Upper lobe of left lung (tissue), 6 donors: ENCODE measurements at regions not wholly inside any gene's neighbourhood (a gene's known extent, or its start where the extent isn't known, plus 50 kb on each side); places are given as distances from the start of the nearest gene placed in this dataset.
A peak's percentile ranks its signal among the peaks of the same experiment; 100 is the strongest.

Source experiments
- ATAC-seq, 2 donors: fragments of 200-7000 bp; cut with Tn5 transposase; one replicate each; pipeline ENCODE4 v1.9.1; 2022; ENCODE audit warnings: mild to moderate bottlenecking in 2 of 2, moderate library complexity in 2 of 2; ENCODE audit not compliant: low FRiP score in 2 of 2
- DNase-seq, 2 donors: peaks; one replicate each; pipeline ENCODE4 v3.0.0-alpha.2; 2019 to 2020
- H3K27ac ChIP-seq, 4 donors: fragments of 200-600 bp; sonication (generic); one replicate each; pipeline ENCODE4 v1.5.1; 2016 to 2019
- H3K27me3 ChIP-seq, 4 donors: fragments of 200-600 bp; sonication (generic); one replicate each; pipeline ENCODE4 v1.5.1; 2017 to 2019
- H3K36me3 ChIP-seq, 4 donors: fragments of 200-600 bp; sonication (generic); one replicate each; pipeline ENCODE4 v1.5.1; 2016 to 2019
- H3K4me1 ChIP-seq, 4 donors: fragments of 200-600 bp; sonication (generic); one replicate each; pipeline ENCODE4 v1.5.1; 2018 to 2019
- H3K4me3 ChIP-seq, 4 donors: fragments of 200-600 bp; sonication (generic); one replicate each; pipeline ENCODE4 v1.5.1; 2017 to 2019; ENCODE audit warnings: mild to moderate bottlenecking in 2 of 4, moderate library complexity in 1 of 4
- H3K9me3 ChIP-seq, 4 donors: fragments of 200-600 bp; sonication (generic); one replicate each; pipeline ENCODE4 v1.5.1; 2018 to 2019
- EP300 ChIP-seq, 4 donors: sonication (generic); formaldehyde crosslinking; IDR thresholded peaks; one replicate each; pipeline ENCODE4 v1.5.1; 2017; ENCODE audit warnings: antibody characterized with exemption in 4 of 4, control low read depth in 2 of 4
- POLR2A ChIP-seq, 4 donors: fragments of 450-650 bp; IDR thresholded peaks; one replicate each; pipeline ENCODE4 v1.5.1; 2016 to 2017; ENCODE audit warnings: antibody characterized with exemption in 4 of 4, mild to moderate bottlenecking in 2 of 4
- POLR2AphosphoS5 ChIP-seq, 2 donors: sonication (generic); formaldehyde crosslinking; IDR thresholded peaks; one replicate each; pipeline ENCODE4 v1.5.1; 2017; ENCODE audit warnings: antibody characterized with exemption in 2 of 2
- WGBS, 2 donors: methylation state at CpG; one replicate each; pipeline ENCODE4 v1.1.5; 2017 to 2018; 5-methylcytosine and 5-hydroxymethylcytosine counted together
- TF ChIP-seq, protein P1 (sequence below), 6 experiments: fragments of 450-650 bp in 4 of 6; fragments of 200-600 bp in 2 of 6; sonication (generic) in 2 of 6; IDR thresholded peaks; one replicate each; pipeline ENCODE4 v1.5.1; 2016 to 2019; ENCODE audit warnings: antibody characterized with exemption in 6 of 6
- donor health status: DM: no; HTN: no; CAD: no; lungs with moderate emphysema.
- donor health status: DM: no; HTN: yes; CAD: no; lungs with severe emphysema.

GRCh38 chr5:67942421-67942820 is 273.1 kb upstream of the PIK3R1 start:
- no peaks in the 10 kb centered on the region for H3K4me1 ChIP-seq
- H3K27me3 ChIP-seq: no peaks in the 10 kb centered on the region
- DNase-seq (no peak), ATAC-seq (no peak)
- no peaks in the 10 kb centered on the region for H3K36me3 ChIP-seq
- no peak overlapping the region for H3K27ac ChIP-seq
- 73 to 85% methylated on average over 7 of the region's 7 CpGs for WGBS, 2 donors
- no peaks in the 10 kb centered on the region for H3K9me3 ChIP-seq
- TF ChIP-seq EP300 (IDR thresholded peaks at IDR 0.05): no peak
- no peak for TF ChIP-seq POLR2AphosphoS5 (IDR thresholded peaks at IDR 0.05)
- TF ChIP-seq POLR2A (IDR thresholded peaks at IDR 0.05): no peak
- TF ChIP-seq, protein P1, sequence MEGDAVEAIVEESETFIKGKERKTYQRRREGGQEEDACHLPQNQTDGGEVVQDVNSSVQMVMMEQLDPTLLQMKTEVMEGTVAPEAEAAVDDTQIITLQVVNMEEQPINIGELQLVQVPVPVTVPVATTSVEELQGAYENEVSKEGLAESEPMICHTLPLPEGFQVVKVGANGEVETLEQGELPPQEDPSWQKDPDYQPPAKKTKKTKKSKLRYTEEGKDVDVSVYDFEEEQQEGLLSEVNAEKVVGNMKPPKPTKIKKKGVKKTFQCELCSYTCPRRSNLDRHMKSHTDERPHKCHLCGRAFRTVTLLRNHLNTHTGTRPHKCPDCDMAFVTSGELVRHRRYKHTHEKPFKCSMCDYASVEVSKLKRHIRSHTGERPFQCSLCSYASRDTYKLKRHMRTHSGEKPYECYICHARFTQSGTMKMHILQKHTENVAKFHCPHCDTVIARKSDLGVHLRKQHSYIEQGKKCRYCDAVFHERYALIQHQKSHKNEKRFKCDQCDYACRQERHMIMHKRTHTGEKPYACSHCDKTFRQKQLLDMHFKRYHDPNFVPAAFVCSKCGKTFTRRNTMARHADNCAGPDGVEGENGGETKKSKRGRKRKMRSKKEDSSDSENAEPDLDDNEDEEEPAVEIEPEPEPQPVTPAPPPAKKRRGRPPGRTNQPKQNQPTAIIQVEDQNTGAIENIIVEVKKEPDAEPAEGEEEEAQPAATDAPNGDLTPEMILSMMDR (IDR thresholded peaks at IDR 0.05): no peak
- H3K4me3 ChIP-seq: no peak overlapping the region

- H3K27me3 ChIP-seq: no peaks in the 10 kb centered on the region
- no peak overlapping the region for H3K27ac ChIP-seq
- ATAC-seq (peak in 1 of 2 donors; percentile 26), DNase-seq (no peak)
- H3K4me3 ChIP-seq: no peak overlapping the region
- TF ChIP-seq POLR2AphosphoS5 (IDR thresholded peaks at IDR 0.05): no peak
- TF ChIP-seq EP300 (IDR thresholded peaks at IDR 0.05): no peak
- TF ChIP-seq, protein P1 (IDR thresholded peaks at IDR 0.05): no peak
- WGBS, 2 donors: 55 to 76% methylated on average over 5 of the region's 5 CpGs
- H3K36me3 ChIP-seq: no peaks in the 10 kb centered on the region
- H3K9me3 ChIP-seq: no peaks in the 10 kb centered on the region
- no peaks in the 10 kb centered on the region for H3K4me1 ChIP-seq
Observed at GRCh38 chr5:67941614-67942401, 273.7 kb upstream of the PIK3R1 start.

GRCh38 chr5:67935908-67936566 is 279.5 kb upstream of the PIK3R1 start:
- 67 to 89% methylated on average over 4 of the region's 4 CpGs for WGBS, 2 donors
- TF ChIP-seq POLR2A (IDR thresholded peaks at IDR 0.05) (no peak), POLR2AphosphoS5 (IDR thresholded peaks at IDR 0.05) (peak in 1 of 2 donors; percentile 26), EP300 (IDR thresholded peaks at IDR 0.05) (peak in 1 of 4 donors; percentile 51)
- TF ChIP-seq, protein P1 (IDR thresholded peaks at IDR 0.05): no peak
- no peaks in the 10 kb centered on the region for H3K36me3 ChIP-seq

GRCh38 chr5:67934976-67935375 is 280.6 kb upstream of the PIK3R1 start:
- Histone ChIP-seq H3K9me3 (no peaks in the 10 kb centered on the region), H3K4me1 (peaks cover 0 to 5% (median 0%) of the 10 kb centered on the region in 4 donors), H3K36me3 (no peaks in the 10 kb centered on the region), H3K4me3 (no peak overlapping the region), H3K27ac (no peak overlapping the region), H3K27me3 (no peaks in the 10 kb centered on the region)
- no peak for DNase-seq
- no peak for ATAC-seq
- 86 to 95% methylated on average over 4 of the region's 4 CpGs for WGBS, 2 donors
- TF ChIP-seq POLR2A (IDR thresholded peaks at IDR 0.05) (no peak), POLR2AphosphoS5 (IDR thresholded peaks at IDR 0.05) (no peak), EP300 (IDR thresholded peaks at IDR 0.05) (no peak)
- TF ChIP-seq, protein P1 (IDR thresholded peaks at IDR 0.05): no peak

More at GRCh38 chr5:67935908-67936566, 279.5 kb upstream of the PIK3R1 start:
- no peak overlapping the region for H3K4me3 ChIP-seq
- peaks cover 0 to 5% (median 0%) of the 10 kb centered on the region in 4 donors for H3K4me1 ChIP-seq
- ATAC-seq (peak; percentile 19 to 46), DNase-seq (no peak)
- no peak overlapping the region for H3K27ac ChIP-seq
- H3K27me3 ChIP-seq: no peaks in the 10 kb centered on the region
- H3K9me3 ChIP-seq: no peaks in the 10 kb centered on the region
